Endothelial cell (in vitro differentiated cells): ENCODE measurements at regions not wholly inside any gene's neighbourhood (a gene's known extent, or its start where the extent isn't known, plus 50 kb on each side); places are given as distances from the start of the nearest gene placed in this dataset.

Experiments used
- DNase-seq: peaks from one replicate; pipeline ENCODE4 v3.0.0; 2021; ENCODE audit warnings: low spot score
- H3K27ac Mint-ChIP-seq: one replicate; pipeline ENCODE4 v1.8.0; 2021; ENCODE audit warnings: mixed read lengths, inconsistent platforms; ENCODE audit not compliant: unreplicated experiment
- H3K27me3 Mint-ChIP-seq: one replicate; pipeline ENCODE4 v1.8.0; 2021; ENCODE audit warnings: mild to moderate bottlenecking, moderate library complexity, mixed read lengths, inconsistent platforms; ENCODE audit not compliant: unreplicated experiment
- H3K36me3 Mint-ChIP-seq: one replicate; pipeline ENCODE4 v1.8.0; 2021; ENCODE audit warnings: mild to moderate bottlenecking, low read depth, mixed read lengths, inconsistent platforms; ENCODE audit not compliant: unreplicated experiment
- H3K4me1 Mint-ChIP-seq: one replicate; pipeline ENCODE4 v1.8.0; 2021; ENCODE audit warnings: mild to moderate bottlenecking, mixed read lengths, inconsistent platforms; ENCODE audit not compliant: unreplicated experiment
- H3K4me3 Mint-ChIP-seq: one replicate; pipeline ENCODE4 v1.8.0; 2021; ENCODE audit warnings: mild to moderate bottlenecking, mixed read lengths, inconsistent platforms; ENCODE audit not compliant: unreplicated experiment
- H3K9me3 Mint-ChIP-seq: one replicate; pipeline ENCODE4 v1.8.0; 2021; ENCODE audit warnings: mixed read lengths, inconsistent platforms; ENCODE audit not compliant: unreplicated experiment
- TF ChIP-seq, protein P1 (sequence below): fragments of 200-600 bp; sonication (generic); IDR thresholded peaks from one replicate; pipeline ENCODE4 v1.5.0; 2021; ENCODE audit warnings: antibody characterized with exemption; ENCODE audit not compliant: unreplicated experiment

DNA sequence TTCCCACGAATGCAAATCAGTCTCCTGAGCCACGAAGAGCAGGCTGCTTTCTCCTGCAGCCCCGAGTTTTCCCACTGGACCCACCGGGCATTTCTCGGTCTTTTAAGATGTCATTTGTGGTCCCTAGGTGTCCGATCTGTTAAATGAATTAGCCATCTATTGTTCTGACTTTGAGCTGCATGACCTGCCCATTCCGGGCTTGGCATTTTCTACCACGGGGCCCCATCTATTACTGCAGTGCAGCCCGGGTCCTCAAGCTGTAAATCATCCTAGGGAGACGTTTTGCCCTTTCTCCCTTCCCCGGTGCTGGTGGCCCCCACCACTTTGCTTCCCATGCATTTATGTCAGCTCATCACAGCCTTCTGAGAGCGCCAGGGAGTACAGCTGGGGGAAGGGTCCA is 405.4 kb downstream of the IRX1 start:
- Mint-ChIP-seq H3K36me3 (peaks cover 3% of the 10 kb centered on the region), H3K27me3 (peaks cover 5% of the 10 kb centered on the region), H3K4me1 (no peaks in the 10 kb centered on the region), H3K27ac (no peak overlapping the region), H3K9me3 (peaks cover 12% of the 10 kb centered on the region), H3K4me3 (no peak overlapping the region)
- TF ChIP-seq, protein P1, sequence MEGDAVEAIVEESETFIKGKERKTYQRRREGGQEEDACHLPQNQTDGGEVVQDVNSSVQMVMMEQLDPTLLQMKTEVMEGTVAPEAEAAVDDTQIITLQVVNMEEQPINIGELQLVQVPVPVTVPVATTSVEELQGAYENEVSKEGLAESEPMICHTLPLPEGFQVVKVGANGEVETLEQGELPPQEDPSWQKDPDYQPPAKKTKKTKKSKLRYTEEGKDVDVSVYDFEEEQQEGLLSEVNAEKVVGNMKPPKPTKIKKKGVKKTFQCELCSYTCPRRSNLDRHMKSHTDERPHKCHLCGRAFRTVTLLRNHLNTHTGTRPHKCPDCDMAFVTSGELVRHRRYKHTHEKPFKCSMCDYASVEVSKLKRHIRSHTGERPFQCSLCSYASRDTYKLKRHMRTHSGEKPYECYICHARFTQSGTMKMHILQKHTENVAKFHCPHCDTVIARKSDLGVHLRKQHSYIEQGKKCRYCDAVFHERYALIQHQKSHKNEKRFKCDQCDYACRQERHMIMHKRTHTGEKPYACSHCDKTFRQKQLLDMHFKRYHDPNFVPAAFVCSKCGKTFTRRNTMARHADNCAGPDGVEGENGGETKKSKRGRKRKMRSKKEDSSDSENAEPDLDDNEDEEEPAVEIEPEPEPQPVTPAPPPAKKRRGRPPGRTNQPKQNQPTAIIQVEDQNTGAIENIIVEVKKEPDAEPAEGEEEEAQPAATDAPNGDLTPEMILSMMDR = no peak
- DNase-seq = no peak

DNA sequence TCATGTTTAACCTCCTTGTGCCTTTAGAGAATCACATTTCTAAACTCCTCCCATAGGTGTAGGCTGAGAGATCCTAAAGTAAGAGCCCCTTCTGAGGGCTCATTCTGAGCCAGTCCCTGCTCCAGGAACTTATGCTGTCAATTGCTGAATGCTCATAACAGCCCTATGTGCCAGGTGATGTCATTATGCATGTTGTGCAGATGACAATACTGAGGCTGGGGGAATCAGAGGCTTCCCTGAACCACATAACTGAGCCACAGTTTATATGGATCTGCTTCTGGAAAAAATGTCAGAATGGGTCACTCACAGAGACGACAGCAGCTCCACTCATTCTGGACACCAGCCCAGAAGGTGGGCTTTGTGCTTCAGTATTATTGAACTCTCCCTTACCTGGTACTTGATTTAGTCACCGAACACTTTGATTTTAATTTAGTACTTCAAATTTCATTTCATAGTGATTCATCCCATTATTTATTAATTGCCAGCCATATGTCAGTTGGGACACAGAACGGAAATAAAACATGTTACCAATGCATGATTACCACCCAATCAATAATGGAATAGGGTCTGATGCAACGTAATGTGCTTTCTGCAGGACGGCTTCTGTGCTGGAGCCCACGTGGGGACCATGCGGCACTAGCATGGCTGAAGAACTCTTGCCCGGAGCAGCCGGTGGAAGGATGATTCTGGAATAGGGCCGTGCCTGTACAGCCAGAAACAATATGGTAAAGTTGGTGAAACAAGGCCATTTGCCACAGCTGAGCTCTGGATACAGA is 406.3 kb downstream of the IRX1 start:
- peaks cover 12% of the 10 kb centered on the region for H3K9me3 Mint-ChIP-seq
- no peaks in the 10 kb centered on the region for H3K4me1 Mint-ChIP-seq
- no peak overlapping the region for H3K4me3 Mint-ChIP-seq
- peaks cover 5% of the 10 kb centered on the region for H3K27me3 Mint-ChIP-seq
- TF ChIP-seq, protein P1 = no peak
- no peak for DNase-seq
- peaks cover 3% of the 10 kb centered on the region for H3K36me3 Mint-ChIP-seq
- H3K27ac Mint-ChIP-seq = no peak overlapping the region

DNA sequence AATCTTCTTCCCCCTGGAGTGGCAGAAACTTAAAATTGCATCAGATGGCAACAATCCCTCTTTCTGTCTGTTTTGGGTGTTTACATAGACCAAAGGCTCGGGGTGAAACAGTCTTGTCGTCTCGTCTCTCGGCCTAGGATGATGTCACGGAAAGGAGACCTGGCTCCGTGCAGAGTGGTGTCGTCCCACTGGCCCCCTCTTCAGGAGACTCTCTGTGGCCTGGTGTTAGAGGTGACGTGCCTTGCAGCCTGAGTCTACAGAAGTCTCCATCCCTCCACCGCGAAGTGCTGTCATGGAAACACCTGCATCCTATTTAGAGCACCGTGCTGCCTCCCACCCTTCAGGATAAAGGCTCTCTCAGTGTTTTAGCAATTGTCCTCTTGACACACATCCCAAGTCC is 409.7 kb downstream of the IRX1 start:
- TF ChIP-seq, protein P1 = no peak
- H3K9me3 Mint-ChIP-seq = peaks cover under 1% of the 10 kb centered on the region
- peaks cover 3% of the 10 kb centered on the region for H3K36me3 Mint-ChIP-seq
- H3K4me3 Mint-ChIP-seq = no peak overlapping the region
- H3K27me3 Mint-ChIP-seq = peaks cover 1% of the 10 kb centered on the region
- no peak overlapping the region for H3K27ac Mint-ChIP-seq
- no peaks in the 10 kb centered on the region for H3K4me1 Mint-ChIP-seq
- no peak for DNase-seq

DNA sequence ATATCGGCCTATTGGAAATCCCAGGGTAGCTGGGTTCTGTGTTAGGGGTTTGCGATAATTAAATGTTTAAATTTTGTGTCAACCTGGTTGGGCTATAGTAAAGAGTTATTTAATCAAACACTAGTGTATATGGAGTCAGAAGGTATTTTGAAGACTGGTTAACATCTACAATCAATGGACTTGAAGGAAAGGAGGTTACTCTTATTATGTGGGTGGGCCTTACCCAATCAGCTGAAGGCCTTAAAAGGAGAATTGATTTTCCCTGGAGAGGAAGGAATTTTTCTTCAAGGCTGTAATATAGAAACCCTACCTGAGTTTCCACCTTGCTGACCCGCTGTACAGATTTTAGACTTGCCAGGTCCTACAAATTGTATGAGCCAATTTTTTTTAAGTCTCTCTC is 411.4 kb downstream of the IRX1 start:
- TF ChIP-seq, protein P1 = no peak
- H3K9me3 Mint-ChIP-seq = no peaks in the 10 kb centered on the region
- H3K27ac Mint-ChIP-seq = no peak overlapping the region
- no peak overlapping the region for H3K4me3 Mint-ChIP-seq
- H3K36me3 Mint-ChIP-seq = peaks cover 3% of the 10 kb centered on the region
- no peaks in the 10 kb centered on the region for H3K27me3 Mint-ChIP-seq
- no peaks in the 10 kb centered on the region for H3K4me1 Mint-ChIP-seq
- DNase-seq = no peak

DNA sequence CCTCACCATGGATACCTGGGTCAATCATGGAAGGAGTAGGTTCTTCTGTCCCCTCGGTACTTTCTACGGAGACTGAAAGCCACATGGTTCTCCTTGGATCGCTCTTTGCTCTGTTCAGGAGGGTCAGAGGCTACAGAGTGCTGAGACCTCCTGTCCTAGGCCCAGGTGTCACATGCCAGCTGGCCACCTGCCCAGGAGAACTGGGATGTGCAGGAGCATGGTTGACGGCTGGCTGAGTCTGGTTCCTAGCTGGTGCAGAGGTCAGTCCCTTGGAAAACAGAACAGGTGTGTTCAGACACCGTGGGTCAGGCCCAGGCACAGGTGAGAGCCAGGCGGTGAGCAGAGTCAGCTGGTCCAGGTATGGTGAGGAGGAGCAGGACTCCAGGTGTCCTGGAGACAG is 416.3 kb downstream of the IRX1 start:
- Mint-ChIP-seq H3K27ac (no peak overlapping the region), H3K4me3 (no peak overlapping the region), H3K9me3 (no peaks in the 10 kb centered on the region), H3K36me3 (no peaks in the 10 kb centered on the region), H3K27me3 (no peaks in the 10 kb centered on the region), H3K4me1 (no peaks in the 10 kb centered on the region)
- TF ChIP-seq, protein P1 = no peak
- no peak for DNase-seq
